Tibial artery (tissue), 4 donors: ENCODE measurements at regions not wholly inside any gene's neighbourhood (a gene's known extent, or its start where the extent isn't known, plus 50 kb on each side); places are given as distances from the start of the nearest gene placed in this dataset.

Experiments used
- DNase-seq, 2 donors: peaks; one replicate each; pipeline ENCODE4 v3.0.0-alpha.2; 2019
- H3K27ac ChIP-seq, 2 donors: fragments of 200-600 bp; sonication (generic) in 1 of 2; 1 replicate in 1 of 2; 2 replicates in 1 of 2; pipeline ENCODE4 v1.5.1; 2018 to 2019; ENCODE audit warnings: mild to moderate bottlenecking in 1 of 2
- H3K27me3 ChIP-seq, 2 donors: fragments of 200-600 bp; sonication (generic) in 1 of 2; one replicate each; pipeline versions ENCODE4 v1.5.1 to v1.6.0; 2016 to 2019
- H3K36me3 ChIP-seq, 3 donors: fragments of 200-600 bp; sonication (generic) in 2 of 3; one replicate each; pipeline ENCODE4 v1.5.1; 2016 to 2019; ENCODE audit warnings: mild to moderate bottlenecking in 2 of 3
- H3K4me1 ChIP-seq, 4 donors: fragments of 200-600 bp; sonication (generic) in 2 of 4; 1 replicate in 3 of 4; 2 replicates in 1 of 4; pipeline ENCODE4 v1.5.1; 2016 to 2019
- H3K4me3 ChIP-seq, 2 donors: fragments of 200-600 bp; sonication (generic) in 1 of 2; 1 replicate in 1 of 2; 2 replicates in 1 of 2; pipeline ENCODE4 v1.5.1; 2018 to 2019; ENCODE audit warnings: mild to moderate bottlenecking in 2 of 2
- H3K9me3 ChIP-seq, 3 donors: fragments of 200-600 bp; sonication (generic) in 1 of 3; one replicate each; pipeline ENCODE4 v1.5.1; 2016 to 2019
- intact Hi-C: fragments of 100-400 bp; cut with DNase I; formaldehyde crosslinking; loops from one replicate; pipeline ENCODE4 v1.15.0; 2023; ENCODE audit warnings: low total_unique reads
- TF ChIP-seq, protein P1 (sequence below), 2 experiments: fragments of 200-600 bp in 1 of 2; fragments of 450-650 bp in 1 of 2; IDR thresholded peaks; one replicate each; pipeline ENCODE4 v1.5.1; 2017 to 2019; ENCODE audit warnings: antibody characterized with exemption in 2 of 2, mild to moderate bottlenecking in 1 of 2, moderate library complexity in 1 of 2

DNA sequence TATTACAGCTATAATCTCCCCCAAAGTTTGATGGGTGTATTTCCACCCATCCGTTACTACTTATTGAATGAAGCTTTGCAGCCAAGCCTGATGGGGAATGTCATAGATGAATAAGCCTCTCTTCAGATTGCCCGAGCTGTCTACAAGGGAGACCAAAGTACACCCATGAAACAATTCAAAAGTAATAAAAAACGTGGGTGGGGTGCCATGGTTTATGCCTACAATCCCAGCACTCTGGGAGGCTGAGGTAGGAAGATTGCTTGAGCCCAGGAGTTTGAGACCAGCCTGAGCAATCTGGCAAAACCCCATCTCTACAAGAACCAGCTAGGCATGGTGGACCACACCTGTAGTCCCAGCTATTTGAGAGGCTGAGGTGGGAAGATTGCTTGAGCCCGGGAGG, 419.2 kb downstream of the FGF9 start:
- Histone ChIP-seq H3K4me1 (peaks cover 0 to 19% (median 11%) of the 10 kb centered on the region in 4 donors), H3K27me3 (no peaks in the 10 kb centered on the region), H3K36me3 (no peaks in the 10 kb centered on the region), H3K27ac (no peak overlapping the region), H3K9me3 (no peaks in the 10 kb centered on the region), H3K4me3 (no peak overlapping the region)
- intact Hi-C loops: no loop called here
- TF ChIP-seq, protein P1, sequence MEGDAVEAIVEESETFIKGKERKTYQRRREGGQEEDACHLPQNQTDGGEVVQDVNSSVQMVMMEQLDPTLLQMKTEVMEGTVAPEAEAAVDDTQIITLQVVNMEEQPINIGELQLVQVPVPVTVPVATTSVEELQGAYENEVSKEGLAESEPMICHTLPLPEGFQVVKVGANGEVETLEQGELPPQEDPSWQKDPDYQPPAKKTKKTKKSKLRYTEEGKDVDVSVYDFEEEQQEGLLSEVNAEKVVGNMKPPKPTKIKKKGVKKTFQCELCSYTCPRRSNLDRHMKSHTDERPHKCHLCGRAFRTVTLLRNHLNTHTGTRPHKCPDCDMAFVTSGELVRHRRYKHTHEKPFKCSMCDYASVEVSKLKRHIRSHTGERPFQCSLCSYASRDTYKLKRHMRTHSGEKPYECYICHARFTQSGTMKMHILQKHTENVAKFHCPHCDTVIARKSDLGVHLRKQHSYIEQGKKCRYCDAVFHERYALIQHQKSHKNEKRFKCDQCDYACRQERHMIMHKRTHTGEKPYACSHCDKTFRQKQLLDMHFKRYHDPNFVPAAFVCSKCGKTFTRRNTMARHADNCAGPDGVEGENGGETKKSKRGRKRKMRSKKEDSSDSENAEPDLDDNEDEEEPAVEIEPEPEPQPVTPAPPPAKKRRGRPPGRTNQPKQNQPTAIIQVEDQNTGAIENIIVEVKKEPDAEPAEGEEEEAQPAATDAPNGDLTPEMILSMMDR (IDR thresholded peaks at IDR 0.05): no peak
- DNase-seq: no peak

DNA sequence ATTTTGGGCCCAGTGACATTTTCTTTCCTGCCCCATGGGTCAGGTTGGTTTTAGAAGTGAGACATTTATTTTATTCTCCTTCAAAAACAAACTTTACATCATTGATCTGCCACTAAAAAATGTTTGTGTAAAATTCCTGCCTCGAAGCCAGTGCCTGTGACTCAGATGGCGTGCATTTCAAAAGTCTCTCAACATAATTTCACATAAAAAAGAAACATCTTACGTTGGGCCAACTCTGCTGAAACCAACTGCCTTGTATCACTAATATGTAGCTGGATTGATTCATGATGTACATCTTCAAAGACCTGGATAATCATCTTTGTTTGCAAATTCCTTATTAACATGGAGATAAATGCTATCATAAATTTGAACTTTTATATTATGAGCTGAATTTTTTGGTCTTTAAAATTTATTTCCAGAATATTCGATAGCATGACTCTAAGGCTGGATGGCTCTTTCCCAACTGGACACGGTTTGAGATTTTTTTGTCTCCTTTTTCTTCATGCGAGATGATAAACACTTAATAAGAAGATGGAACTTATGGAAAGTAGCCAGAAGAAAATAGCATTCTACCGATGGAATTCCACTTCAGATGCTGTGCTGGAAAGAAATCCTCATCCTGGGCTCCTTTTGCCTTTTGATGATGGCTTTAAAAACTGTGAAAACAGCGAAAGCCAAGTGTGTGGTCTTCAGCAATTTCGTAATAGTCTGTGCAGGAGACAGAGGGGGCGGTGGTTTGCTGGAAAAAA, 420.5 kb downstream of the FGF9 start:
- DNase-seq: no peak
- Histone ChIP-seq H3K27ac (peak overlapping the region; percentile 44 to 54), H3K36me3 (no peaks in the 10 kb centered on the region), H3K4me3 (no peak overlapping the region), H3K4me1 (peaks cover 0 to 19% (median 11%) of the 10 kb centered on the region in 4 donors), H3K9me3 (no peaks in the 10 kb centered on the region), H3K27me3 (no peaks in the 10 kb centered on the region)
- intact Hi-C loops: no loop called here
- TF ChIP-seq, protein P1 (IDR thresholded peaks at IDR 0.05): no peak

DNA sequence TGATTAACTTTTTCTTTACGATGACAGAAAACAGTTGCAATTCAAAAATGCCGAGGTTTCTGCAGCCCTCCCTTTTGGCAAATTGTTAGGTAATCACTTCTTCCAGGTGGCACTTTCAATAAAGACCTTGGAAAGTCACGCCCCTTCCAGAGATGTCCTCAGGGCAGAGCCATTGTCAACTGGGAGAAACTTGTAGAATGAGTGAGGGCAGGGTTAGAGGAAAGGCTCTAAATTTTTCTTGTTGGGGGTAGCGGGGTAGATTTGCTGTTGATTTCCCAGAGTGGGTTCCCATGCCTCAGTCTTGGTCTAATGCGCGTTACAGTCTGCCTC, 421.1 kb downstream of the FGF9 start:
- intact Hi-C loops: no loop called here
- Histone ChIP-seq H3K27ac (peak overlapping the region in 1 of 2 donors; percentile 44), H3K27me3 (no peaks in the 10 kb centered on the region), H3K9me3 (no peaks in the 10 kb centered on the region), H3K4me1 (peaks cover 0 to 19% (median 8%) of the 10 kb centered on the region in 4 donors), H3K36me3 (no peaks in the 10 kb centered on the region), H3K4me3 (no peak overlapping the region)
- no peak for DNase-seq
- TF ChIP-seq, protein P1 (IDR thresholded peaks at IDR 0.05): no peak

DNA sequence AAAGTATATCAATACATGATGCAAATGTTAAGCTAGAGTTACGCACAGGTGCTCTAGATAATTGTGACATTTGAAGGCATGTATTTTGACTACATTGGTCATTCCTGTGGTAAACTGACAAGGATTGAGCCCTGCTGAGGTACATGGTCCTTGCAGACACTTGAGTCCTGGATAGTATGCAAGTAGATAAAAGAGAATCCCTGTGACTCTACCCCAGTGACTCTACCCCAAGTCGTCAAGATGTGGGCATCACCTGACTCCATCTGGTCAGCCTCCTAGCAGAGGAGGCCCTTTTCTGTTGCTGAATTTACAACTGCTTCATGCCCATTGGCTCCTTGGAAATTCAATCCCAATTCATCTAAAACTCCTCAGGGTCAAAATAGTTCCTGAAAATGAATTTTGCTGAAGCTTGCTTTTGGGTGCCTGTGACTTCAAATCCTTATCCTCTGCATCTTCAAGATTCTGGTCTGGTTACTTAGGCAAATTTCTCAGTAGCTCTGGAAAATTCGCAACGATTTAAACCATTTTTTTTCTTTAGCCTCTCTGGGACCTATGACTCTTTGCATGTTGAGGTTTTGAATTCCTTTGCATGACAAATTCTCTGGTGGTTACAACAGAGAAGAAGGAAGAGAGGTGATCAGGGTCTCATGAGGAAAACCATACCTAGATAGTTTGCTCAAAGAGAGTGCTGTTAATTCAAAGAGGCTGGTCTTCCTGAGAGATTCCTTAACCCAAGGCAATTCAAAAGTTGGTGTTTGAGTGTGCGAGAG, 422.1 kb downstream of the FGF9 start:
- TF ChIP-seq, protein P1 (IDR thresholded peaks at IDR 0.05): no peak

DNA sequence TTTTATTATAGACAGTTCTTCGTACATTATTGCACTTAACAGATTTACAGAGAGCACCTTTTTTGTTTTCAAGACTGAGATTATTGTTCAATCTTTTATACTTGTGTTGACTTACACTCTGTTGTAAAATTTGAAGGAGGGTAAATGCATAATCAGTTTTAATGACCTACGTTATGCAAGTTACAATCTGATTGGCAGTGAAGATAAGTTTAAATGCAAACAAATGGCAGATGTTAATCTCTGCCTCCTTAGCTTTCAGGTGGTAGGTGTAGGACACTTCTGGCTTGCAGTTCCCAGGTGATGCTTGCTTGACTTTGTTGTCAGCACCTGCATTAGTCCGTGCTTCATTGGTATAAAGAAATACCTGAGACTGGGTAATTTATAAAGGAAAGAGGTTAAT, 424.9 kb downstream of the FGF9 start:
- TF ChIP-seq, protein P1 (IDR thresholded peaks at IDR 0.05): no peak
- Histone ChIP-seq H3K27ac (no peak overlapping the region), H3K36me3 (no peaks in the 10 kb centered on the region), H3K9me3 (no peaks in the 10 kb centered on the region), H3K4me3 (no peak overlapping the region), H3K27me3 (no peaks in the 10 kb centered on the region), H3K4me1 (peaks cover 0 to 14% (median 7%) of the 10 kb centered on the region in 4 donors)
- intact Hi-C loops: no loop called here
- DNase-seq: no peak

More for the DNA sequence above, 422.1 kb downstream of the FGF9 start:
- no peak for DNase-seq
- no peaks in the 10 kb centered on the region for H3K9me3 ChIP-seq
- no peak overlapping the region for H3K27ac ChIP-seq
- no peaks in the 10 kb centered on the region for H3K36me3 ChIP-seq
- peaks cover 0 to 19% (median 8%) of the 10 kb centered on the region in 4 donors for H3K4me1 ChIP-seq
- intact Hi-C loops: no loop called here
- H3K4me3 ChIP-seq: no peak overlapping the region
- H3K27me3 ChIP-seq: no peaks in the 10 kb centered on the region
